ENCODE measurements at regions not wholly inside any gene's neighbourhood (a gene's known extent, or its start where the extent isn't known, plus 50 kb on each side); places are given as distances from the start of the nearest gene placed in this dataset.

GRCh38 chr11:57071829-57072228 lies 83.1 kb downstream of the OR5AK2 start:
- DNase-seq (ENCODE audit: low read depth), result peak; percentile 13
- H3K4me3 ChIP-seq (ENCODE audit: low read depth, low read length), result no peak overlapping the region
- TF ChIP-seq CTCF (conservative IDR thresholded peaks at IDR 0.05; ENCODE audit: low read depth, low read length), result no peak

- no peak for TF ChIP-seq CTCF (conservative IDR thresholded peaks at IDR 0.05; ENCODE audit: low read depth, low read length)
- no peak overlapping the region for H3K4me3 ChIP-seq (ENCODE audit: low read depth, low read length)
- DNase-seq (ENCODE audit: low read depth), result peak; percentile 95
These were observed 83.9 kb downstream of the OR5AK2 start for GRCh38 chr11:57072640-57073039.

- TF ChIP-seq CTCF (conservative IDR thresholded peaks at IDR 0.05; ENCODE audit: low read depth, low read length), result no peak
- DNase-seq (ENCODE audit: low read depth), result no peak
- no peak overlapping the region for H3K4me3 ChIP-seq (ENCODE audit: low read depth, low read length)
These were observed 84.4 kb downstream of the OR5AK2 start for GRCh38 chr11:57073128-57073527.

- H3K4me3 ChIP-seq (ENCODE audit: low read depth, low read length), result no peak overlapping the region
- no peak for TF ChIP-seq CTCF (conservative IDR thresholded peaks at IDR 0.05; ENCODE audit: low read depth, low read length)
- DNase-seq (ENCODE audit: low read depth), result no peak
These were observed 92.6 kb downstream of the OR5AK2 start for GRCh38 chr11:57081356-57081755.

GRCh38 chr11:57082125-57082524 lies 93.4 kb downstream of the OR5AK2 start:
- no peak for TF ChIP-seq CTCF (conservative IDR thresholded peaks at IDR 0.05; ENCODE audit: low read depth, low read length)
- no peak for DNase-seq (ENCODE audit: low read depth)

GRCh38 chr11:57083641-57084385 lies 95.1 kb downstream of the OR5AK2 start:
- DNase-seq (ENCODE audit: low read depth), result no peak
- TF ChIP-seq CTCF (conservative IDR thresholded peaks at IDR 0.05; ENCODE audit: low read depth, low read length), result no peak
- no peak overlapping the region for H3K4me3 ChIP-seq (ENCODE audit: low read depth, low read length)

More at GRCh38 chr11:57082125-57082524, 93.4 kb downstream of the OR5AK2 start:
- no peak overlapping the region for H3K4me3 ChIP-seq (ENCODE audit: low read depth, low read length)

GRCh38 chr11:57085611-57086010 lies 96.1 kb upstream of the LRRC55 start:
- no peak for DNase-seq (ENCODE audit: low read depth)
- TF ChIP-seq CTCF (conservative IDR thresholded peaks at IDR 0.05; ENCODE audit: low read depth, low read length), result peak; percentile 23
- H3K4me3 ChIP-seq (ENCODE audit: low read depth, low read length), result no peak overlapping the region

All from choroid plexus epithelial cell (primary cell).